Parathyroid adenoma (tissue), 2 donors: ENCODE measurements at regions not wholly inside any gene's neighbourhood (a gene's known extent, or its start where the extent isn't known, plus 50 kb on each side); places are given as distances from the start of the nearest gene placed in this dataset.

Experiments used
- H2AFZ ChIP-seq: fragments of 300-600 bp; sonication (generic); one replicate; pipeline ENCODE4 v1.7.0; 2017; ENCODE audit warnings: antibody characterized with exemption, mild to moderate bottlenecking
- H3K27ac ChIP-seq: fragments of 300-600 bp; sonication (generic); one replicate; pipeline ENCODE4 v1.7.0; 2017
- H3K27me3 ChIP-seq: fragments of 300-600 bp; sonication (generic); one replicate; pipeline ENCODE4 v1.7.0; 2017; ENCODE audit warnings: low read length; ENCODE audit not compliant: control insufficient read depth, insufficient read depth
- H3K36me3 ChIP-seq: fragments of 300-600 bp; sonication (generic); one replicate; pipeline ENCODE4 v1.7.0; 2017; ENCODE audit warnings: low read length; ENCODE audit not compliant: control insufficient read depth, insufficient read depth
- H3K4me1 ChIP-seq: fragments of 300-600 bp; sonication (generic); one replicate; pipeline ENCODE4 v1.7.0; 2017; ENCODE audit warnings: control low read depth
- H3K4me2 ChIP-seq: fragments of 300-600 bp; sonication (generic); one replicate; pipeline ENCODE4 v1.7.0; 2017; ENCODE audit warnings: low read length
- H3K4me3 ChIP-seq: fragments of 300-600 bp; sonication (generic); one replicate; pipeline ENCODE4 v1.7.0; 2017; ENCODE audit warnings: low read depth, low read length
- H3K79me2 ChIP-seq: fragments of 300-600 bp; sonication (generic); one replicate; pipeline ENCODE4 v1.7.0; 2017; ENCODE audit warnings: control low read depth
- H3K9ac ChIP-seq: fragments of 300-600 bp; sonication (generic); one replicate; pipeline ENCODE4 v1.7.0; 2017; ENCODE audit warnings: mild to moderate bottlenecking
- H3K9me3 ChIP-seq: fragments of 300-600 bp; sonication (generic); one replicate; pipeline ENCODE4 v1.7.0; 2017; ENCODE audit warnings: low read length; ENCODE audit not compliant: control insufficient read depth
- TF ChIP-seq, protein P1 (sequence below): fragments of 300-600 bp; sonication (generic); IDR thresholded peaks from one replicate; pipeline ENCODE4 v1.7.0; 2017; ENCODE audit warnings: antibody characterized with exemption, mild to moderate bottlenecking
- donor health status: primary hyperparathyroidism.

DNA sequence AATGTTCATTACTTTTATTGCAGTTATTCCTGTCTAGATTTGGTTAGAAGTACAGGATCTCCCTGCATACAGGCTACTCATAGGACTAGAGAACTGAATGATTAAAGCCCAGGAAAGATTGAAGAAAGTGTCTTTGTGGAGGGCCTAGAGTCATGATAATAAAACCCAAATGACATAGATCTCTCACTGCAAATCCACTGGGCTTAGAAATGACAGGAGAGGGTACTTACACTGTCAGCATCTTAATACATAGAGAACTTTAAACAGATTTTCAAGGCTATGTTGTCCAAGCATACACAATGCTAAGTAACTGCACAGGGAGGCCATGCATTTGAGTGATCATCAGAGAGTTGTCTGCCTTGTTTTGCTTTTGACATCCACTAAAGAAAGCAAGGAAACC, 383.8 kb upstream of the MAP3K7 start:
- H3K79me2 ChIP-seq, result no peaks in the 10 kb centered on the region

DNA sequence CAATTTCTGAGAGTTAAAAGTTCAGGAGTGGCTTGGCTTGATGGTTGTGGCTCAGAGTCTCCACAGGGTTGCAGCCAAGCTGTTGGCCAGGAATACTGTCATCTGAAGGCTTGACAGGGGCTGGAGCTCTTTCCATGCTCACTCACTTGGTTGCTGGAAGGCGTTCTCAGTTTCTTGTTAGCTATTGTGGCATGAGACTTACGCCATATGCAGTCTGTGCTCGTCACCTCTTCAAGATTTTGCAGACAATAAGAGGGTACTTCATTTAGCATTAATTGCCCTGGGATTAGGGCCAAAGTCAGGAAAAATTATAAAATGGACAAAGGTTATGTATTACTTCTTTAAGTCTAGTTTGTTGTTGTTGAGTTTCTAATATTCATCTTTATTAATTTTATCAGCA, 380.6 kb upstream of the MAP3K7 start:
- no peaks in the 10 kb centered on the region for H3K36me3 ChIP-seq
- no peaks in the 10 kb centered on the region for H3K79me2 ChIP-seq
- H3K27me3 ChIP-seq, result no peaks in the 10 kb centered on the region
- H2AFZ ChIP-seq, result no peak overlapping the region
- no peak overlapping the region for H3K4me3 ChIP-seq
- H3K27ac ChIP-seq, result no peak overlapping the region
- H3K9ac ChIP-seq, result no peak overlapping the region
- H3K9me3 ChIP-seq, result no peaks in the 10 kb centered on the region
- H3K4me2 ChIP-seq, result no peak overlapping the region
- H3K4me1 ChIP-seq, result no peaks in the 10 kb centered on the region
- TF ChIP-seq, protein P1, sequence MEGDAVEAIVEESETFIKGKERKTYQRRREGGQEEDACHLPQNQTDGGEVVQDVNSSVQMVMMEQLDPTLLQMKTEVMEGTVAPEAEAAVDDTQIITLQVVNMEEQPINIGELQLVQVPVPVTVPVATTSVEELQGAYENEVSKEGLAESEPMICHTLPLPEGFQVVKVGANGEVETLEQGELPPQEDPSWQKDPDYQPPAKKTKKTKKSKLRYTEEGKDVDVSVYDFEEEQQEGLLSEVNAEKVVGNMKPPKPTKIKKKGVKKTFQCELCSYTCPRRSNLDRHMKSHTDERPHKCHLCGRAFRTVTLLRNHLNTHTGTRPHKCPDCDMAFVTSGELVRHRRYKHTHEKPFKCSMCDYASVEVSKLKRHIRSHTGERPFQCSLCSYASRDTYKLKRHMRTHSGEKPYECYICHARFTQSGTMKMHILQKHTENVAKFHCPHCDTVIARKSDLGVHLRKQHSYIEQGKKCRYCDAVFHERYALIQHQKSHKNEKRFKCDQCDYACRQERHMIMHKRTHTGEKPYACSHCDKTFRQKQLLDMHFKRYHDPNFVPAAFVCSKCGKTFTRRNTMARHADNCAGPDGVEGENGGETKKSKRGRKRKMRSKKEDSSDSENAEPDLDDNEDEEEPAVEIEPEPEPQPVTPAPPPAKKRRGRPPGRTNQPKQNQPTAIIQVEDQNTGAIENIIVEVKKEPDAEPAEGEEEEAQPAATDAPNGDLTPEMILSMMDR, result no peak

More for the DNA sequence above, 383.8 kb upstream of the MAP3K7 start:
- Histone ChIP-seq H3K9ac (no peak overlapping the region), H3K9me3 (no peaks in the 10 kb centered on the region), H3K27me3 (no peaks in the 10 kb centered on the region), H3K4me1 (no peaks in the 10 kb centered on the region), H2AFZ (no peak overlapping the region), H3K27ac (no peak overlapping the region), H3K4me2 (no peak overlapping the region), H3K4me3 (no peak overlapping the region), H3K36me3 (no peaks in the 10 kb centered on the region)
- TF ChIP-seq, protein P1, result no peak

DNA sequence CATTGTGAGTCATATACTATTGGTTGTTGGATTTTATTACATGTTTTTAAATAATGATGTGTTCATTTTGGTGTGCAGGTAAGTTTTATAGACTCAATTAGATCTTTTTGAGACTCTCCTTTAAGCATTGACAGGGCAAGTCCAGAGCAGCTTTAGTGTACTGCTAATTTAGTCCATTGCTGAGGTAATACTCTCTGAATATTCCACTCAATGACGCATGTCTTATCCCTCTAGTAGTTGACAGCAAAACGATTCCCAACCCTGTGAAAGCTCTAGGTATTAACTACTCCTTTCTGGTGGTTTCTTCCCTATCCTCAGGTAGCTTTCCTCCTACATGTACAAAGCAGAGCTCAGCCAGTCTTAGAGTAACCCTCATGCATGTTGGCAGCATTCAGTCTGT, 373.5 kb upstream of the MAP3K7 start:
- H3K4me1 ChIP-seq, result no peaks in the 10 kb centered on the region
- TF ChIP-seq, protein P1, result no peak
- no peak overlapping the region for H2AFZ ChIP-seq
- H3K4me3 ChIP-seq, result no peak overlapping the region
- no peak overlapping the region for H3K9ac ChIP-seq
- no peak overlapping the region for H3K4me2 ChIP-seq
- H3K36me3 ChIP-seq, result no peaks in the 10 kb centered on the region
- H3K9me3 ChIP-seq, result no peaks in the 10 kb centered on the region
- H3K27ac ChIP-seq, result no peak overlapping the region
- no peaks in the 10 kb centered on the region for H3K27me3 ChIP-seq
- H3K79me2 ChIP-seq, result no peaks in the 10 kb centered on the region

DNA sequence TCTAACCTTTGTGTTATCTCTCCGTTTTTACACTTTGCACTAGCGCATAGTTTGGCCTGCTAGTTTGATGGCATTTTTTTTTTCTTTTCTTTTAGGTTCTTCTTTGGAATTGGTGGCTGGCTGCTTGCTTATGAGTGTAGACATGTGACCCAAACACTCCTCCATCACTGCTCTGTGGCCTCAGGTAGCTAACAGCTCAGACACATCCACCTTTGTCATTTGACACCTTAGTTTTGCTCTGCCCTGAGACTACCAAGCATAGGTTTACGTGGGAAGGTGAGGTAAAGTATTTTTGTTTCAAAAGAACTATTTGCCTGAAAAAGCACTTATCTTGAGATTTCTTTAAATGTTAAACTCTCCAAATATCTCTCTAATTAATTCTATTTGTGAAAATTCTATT, 368.4 kb upstream of the MAP3K7 start:
- H3K79me2 ChIP-seq, result no peaks in the 10 kb centered on the region
- H3K4me2 ChIP-seq, result no peak overlapping the region
- TF ChIP-seq, protein P1, result no peak
- H3K36me3 ChIP-seq, result no peaks in the 10 kb centered on the region
- H3K4me1 ChIP-seq, result no peaks in the 10 kb centered on the region
- no peak overlapping the region for H3K27ac ChIP-seq
- no peak overlapping the region for H2AFZ ChIP-seq
- no peaks in the 10 kb centered on the region for H3K9me3 ChIP-seq
- no peak overlapping the region for H3K4me3 ChIP-seq
- H3K9ac ChIP-seq, result no peak overlapping the region
- H3K27me3 ChIP-seq, result no peaks in the 10 kb centered on the region

DNA sequence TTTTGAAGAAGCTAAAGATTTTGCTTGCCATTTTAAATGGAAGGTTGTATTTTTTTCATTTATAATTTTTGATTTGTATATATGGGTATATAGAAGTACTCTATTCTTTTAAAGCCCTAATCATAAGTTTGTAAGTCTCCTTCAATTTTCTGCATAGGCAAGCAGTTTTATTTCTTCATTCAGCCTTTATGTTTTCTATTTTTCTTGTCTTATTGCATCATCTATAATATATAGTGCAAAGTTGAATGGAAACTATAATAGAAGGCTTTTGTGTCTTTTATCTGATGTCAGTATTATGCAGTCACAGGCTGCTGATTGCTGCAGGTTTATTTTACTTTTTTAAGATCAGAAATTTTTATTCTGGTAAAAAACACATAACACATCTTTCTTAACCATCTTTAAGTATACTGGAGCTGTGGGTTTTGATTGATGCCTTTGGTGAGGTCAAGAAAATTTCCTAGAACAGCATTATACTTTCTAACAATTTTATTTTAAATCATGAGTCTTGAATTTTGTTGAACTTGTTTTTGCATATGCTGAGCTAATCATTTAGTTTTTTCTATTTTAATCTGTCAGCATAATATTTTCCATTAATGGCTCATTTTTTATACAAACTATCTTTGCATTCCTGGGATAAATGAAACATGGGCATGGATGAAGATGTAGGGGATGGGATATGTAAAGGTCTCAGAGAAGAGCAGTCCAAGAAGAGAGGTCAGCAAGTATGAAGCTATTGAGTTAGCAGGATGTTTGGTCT, 366.7 kb upstream of the MAP3K7 start:
- TF ChIP-seq, protein P1, result no peak
- no peak overlapping the region for H3K9ac ChIP-seq
- H3K27me3 ChIP-seq, result no peaks in the 10 kb centered on the region
- H3K4me3 ChIP-seq, result no peak overlapping the region
- no peaks in the 10 kb centered on the region for H3K9me3 ChIP-seq
- H2AFZ ChIP-seq, result no peak overlapping the region
- no peaks in the 10 kb centered on the region for H3K36me3 ChIP-seq
- no peaks in the 10 kb centered on the region for H3K79me2 ChIP-seq
- no peaks in the 10 kb centered on the region for H3K4me1 ChIP-seq
- H3K27ac ChIP-seq, result no peak overlapping the region
- H3K4me2 ChIP-seq, result no peak overlapping the region
